DND-41 (cell line): ENCODE measurements at regions not wholly inside any gene's neighbourhood (a gene's known extent, or its start where the extent isn't known, plus 50 kb on each side); places are given as distances from the start of the nearest gene placed in this dataset.

Experiments used
- CTCF ChIP-seq: IDR thresholded peaks from 2 replicates; pipeline ENCODE4 v1.5.1; 2012; ENCODE audit warnings: borderline replicate concordance, low read length, moderate library complexity, mild to moderate bottlenecking; ENCODE audit not compliant: poor library complexity, severe bottlenecking; ENCODE audit errors: extremely low read depth
- EZH2 ChIP-seq: IDR thresholded peaks from 3 replicates; pipeline ENCODE4 v1.6.1; 2012; ENCODE audit warnings: borderline replicate concordance, low read depth, mild to moderate bottlenecking, moderate library complexity, low read length, inconsistent platforms; ENCODE audit not compliant: severe bottlenecking

- TF ChIP-seq CTCF = no peak
- no peak for TF ChIP-seq EZH2
These were observed 218.3 kb upstream of the OR4E1 start for GRCh38 chr14:21891921-21892320.
